H1 (cell line): ENCODE measurements at regions not wholly inside any gene's neighbourhood (a gene's known extent, or its start where the extent isn't known, plus 50 kb on each side); places are given as distances from the start of the nearest gene placed in this dataset.

Source experiments
- CTCF ChIA-PET: fragments of 300-600 bp; sonication (Branson Sonifier 250); formaldehyde crosslinking; loops from one replicate; lab custom pipeline; 2021; ENCODE audit not compliant: partially characterized antibody; lab: Charles Lee
- POLR2A ChIA-PET: fragments of 300-600 bp; sonication (Branson Sonifier 250); formaldehyde crosslinking; loops from one replicate; lab custom pipeline; 2021; ENCODE audit warnings: inconsistent platforms; ENCODE audit not compliant: partially characterized antibody; lab: Charles Lee
- DNase-seq, 2 experiments: peaks; one replicate each; pipeline versions ENCODE4 v3.0.0 to v3.0.0-alpha.2; 2010 to 2022; ENCODE audit warnings: low spot score in 2 of 2, low read depth in 1 of 2, mixed read lengths in 1 of 2
- FAIRE-seq: peaks from 2 replicates; lab custom pipeline; 2011; peaks lifted over from hg19 to GRCh38; lab: Jason Lieb, UNC
- H2AFZ ChIP-seq: 2 replicates; pipeline ENCODE4 v1.8.1; 2012; ENCODE audit warnings: low read length, inconsistent platforms
- H2AK5ac ChIP-seq: 2 replicates; pipeline ENCODE4 v1.6.1; 2013; ENCODE audit warnings: low read depth, low read length
- H2BK120ac ChIP-seq: replicated peaks from 2 replicates; pipeline ENCODE3; 2013; ENCODE audit warnings: low read depth, low read length, inconsistent platforms
- H2BK12ac ChIP-seq: 2 replicates; pipeline ENCODE4 v1.6.1; 2013; ENCODE audit warnings: low read depth, low read length
- H2BK15ac ChIP-seq: 2 replicates; pipeline ENCODE4 v1.6.1; 2013; ENCODE audit warnings: low read length
- H2BK20ac ChIP-seq: 2 replicates; pipeline ENCODE4 v1.6.1; 2013; ENCODE audit warnings: low read length
- H2BK5ac ChIP-seq: 2 replicates; pipeline ENCODE4 v1.6.1; 2013; ENCODE audit warnings: low read depth, low read length
- H3K14ac ChIP-seq: 2 replicates; pipeline ENCODE4 v1.6.1; 2013; ENCODE audit warnings: inconsistent platforms; ENCODE audit not compliant: insufficient read length
- H3K18ac ChIP-seq: 2 replicates; pipeline ENCODE4 v1.6.1; 2013; ENCODE audit warnings: low read length; ENCODE audit errors: extremely low read depth
- H3K23ac ChIP-seq: 2 replicates; pipeline ENCODE4 v1.6.1; 2013; ENCODE audit warnings: inconsistent platforms; ENCODE audit not compliant: insufficient read length
- H3K23me2 ChIP-seq: 2 replicates; pipeline ENCODE4 v1.6.1; 2013; ENCODE audit warnings: low read depth, low read length
- H3K27ac ChIP-seq: 2 replicates; pipeline ENCODE4 v1.6.1; 2011; ENCODE audit warnings: low read depth, low read length, inconsistent platforms
- H3K27me3 ChIP-seq, 4 experiments: replicated peaks in 1 of 4; 1 replicate in 1 of 4; 2 replicates in 3 of 4; pipeline versions ENCODE4 v1.6.1 to v1.8.1; 2011 to 2013; ENCODE audit warnings: low read length in 3 of 4, mild to moderate bottlenecking in 3 of 4, inconsistent platforms in 2 of 4, mixed read lengths in 2 of 4, moderate library complexity in 1 of 4; ENCODE audit not compliant: control insufficient read depth in 3 of 4, insufficient read depth in 3 of 4; ENCODE audit errors: extremely low read depth in 1 of 4
- H3K36me3 ChIP-seq, 4 experiments: 2 replicates each; pipeline versions ENCODE4 v1.6.1 to v1.8.1; 2011 to 2013; ENCODE audit warnings: mild to moderate bottlenecking in 4 of 4, low read length in 3 of 4, moderate library complexity in 2 of 4, control low read depth in 1 of 4, inconsistent platforms in 1 of 4; ENCODE audit not compliant: insufficient read depth in 4 of 4, control insufficient read depth in 2 of 4
- H3K4ac ChIP-seq: replicated peaks from 2 replicates; pipeline ENCODE3; 2013; ENCODE audit warnings: low read length, low read depth, mixed read lengths, inconsistent platforms; ENCODE audit not compliant: insufficient read length
- H3K4me1 ChIP-seq, 4 experiments: replicated peaks in 1 of 4; 1 replicate in 1 of 4; 2 replicates in 3 of 4; pipeline versions ENCODE4 v1.6.1 to v1.8.1; 2011 to 2013; ENCODE audit warnings: low read length in 3 of 4, inconsistent platforms in 2 of 4, mixed read lengths in 1 of 4; ENCODE audit not compliant: insufficient read depth in 4 of 4, control insufficient read depth in 3 of 4
- H3K4me2 ChIP-seq, 2 experiments: 2 replicates each; pipeline versions ENCODE4 v1.6.1 to v1.8.1; 2011 to 2013; ENCODE audit warnings: low read depth in 2 of 2, low read length in 2 of 2, control low read depth in 1 of 2, inconsistent platforms in 1 of 2, mild to moderate bottlenecking in 1 of 2; ENCODE audit not compliant: insufficient read depth in 1 of 2
- H3K4me3 ChIP-seq, 4 experiments: fragments of 200-600, 300-600 bp in 1 of 4; sonication (generic), shearing (Covaris generic), sonication (Bioruptor Twin) in 1 of 4; 2 replicates each; pipeline versions ENCODE4 v1.5.1 to v1.8.1; 2011 to 2016; ENCODE audit warnings: low read length in 4 of 4, low read depth in 3 of 4, control low read depth in 2 of 4, inconsistent platforms in 2 of 4, mild to moderate bottlenecking in 2 of 4, mixed read lengths in 1 of 4, moderate library complexity in 1 of 4; ENCODE audit not compliant: insufficient read depth in 2 of 4; ENCODE audit errors: extremely low read depth in 1 of 4
- H3K56ac ChIP-seq: replicated peaks from 2 replicates; pipeline ENCODE3; 2013; ENCODE audit warnings: low read depth, mild to moderate bottlenecking, mixed read lengths, low read length, inconsistent platforms; ENCODE audit not compliant: insufficient read length
- H3K79me1 ChIP-seq: 2 replicates; pipeline ENCODE4 v1.6.1; 2013; ENCODE audit warnings: low read depth, low read length, control low read depth
- H3K79me2 ChIP-seq, 2 experiments: 2 replicates each; pipeline versions ENCODE4 v1.6.1 to v1.8.1; 2012 to 2013; ENCODE audit warnings: low read length in 2 of 2, mild to moderate bottlenecking in 2 of 2, inconsistent platforms in 1 of 2; ENCODE audit not compliant: insufficient read depth in 2 of 2, control insufficient read depth in 1 of 2
- H3K9ac ChIP-seq, 4 experiments: replicated peaks in 1 of 4; 1 replicate in 1 of 4; 2 replicates in 3 of 4; pipeline versions ENCODE4 v1.6.1 to v1.8.1; 2011 to 2013; ENCODE audit warnings: low read depth in 3 of 4, low read length in 3 of 4, control low read depth in 2 of 4, mild to moderate bottlenecking in 2 of 4, moderate library complexity in 2 of 4, inconsistent platforms in 1 of 4; ENCODE audit errors: extremely low read depth in 1 of 4
- H3K9me3 ChIP-seq, 2 experiments: 2 replicates each; pipeline versions ENCODE4 v1.6.1 to v1.8.1; 2012 to 2013; ENCODE audit warnings: mild to moderate bottlenecking in 2 of 2, moderate library complexity in 2 of 2, control low read depth in 1 of 2, inconsistent platforms in 1 of 2, low read depth in 1 of 2, low read length in 1 of 2, mixed read lengths in 1 of 2; ENCODE audit not compliant: insufficient read depth in 2 of 2
- H4K20me1 ChIP-seq, 2 experiments: replicated peaks in 1 of 2; 2 replicates each; pipeline versions ENCODE3 to v1.8.1; 2011 to 2013; ENCODE audit warnings: inconsistent platforms in 2 of 2, low read length in 2 of 2, mild to moderate bottlenecking in 1 of 2; ENCODE audit not compliant: insufficient read depth in 2 of 2, control insufficient read depth in 1 of 2
- H4K5ac ChIP-seq: 2 replicates; pipeline ENCODE4 v1.6.1; 2013; ENCODE audit warnings: low read length, low read depth, mixed read lengths, inconsistent platforms; ENCODE audit not compliant: insufficient read length
- H4K8ac ChIP-seq: 2 replicates; pipeline ENCODE4 v1.8.0; 2013; ENCODE audit warnings: mild to moderate bottlenecking, moderate library complexity, low read length, inconsistent platforms; ENCODE audit not compliant: insufficient read depth; ENCODE audit errors: extremely low read depth
- H4K91ac ChIP-seq: replicated peaks from 2 replicates; pipeline ENCODE3; 2013; ENCODE audit warnings: low read length, mixed read lengths, inconsistent platforms; ENCODE audit not compliant: insufficient read length
- BACH1 ChIP-seq: IDR thresholded peaks from 2 replicates; pipeline ENCODE4 v1.6.1; 2012; ENCODE audit warnings: low read length, improper control_type of control experiment
- KDM1A ChIP-seq: fragments of 200-600, 300-600 bp; sonication (generic); IDR thresholded peaks from 2 replicates; pipeline ENCODE4 v1.7.1; 2016; ENCODE audit warnings: mild to moderate bottlenecking, low read length, borderline replicate concordance
- WGBS, 2 experiments: shearing (Covaris generic) in 1 of 2; methylation state at CpG; one replicate each; pipeline versions ENCODE4 v1.1.6 to v1.1.7; 2013 to 2015; ENCODE audit warnings: low lambda C conversion rate in 2 of 2, mixed read lengths in 2 of 2, inconsistent platforms in 1 of 2, low coverage in 1 of 2, missing lambda C conversion rate in 1 of 2; ENCODE audit not compliant: insufficient replicate concordance in 2 of 2, insufficient coverage in 1 of 2, insufficient read length in 1 of 2; ENCODE audit errors: extremely low coverage in 1 of 2, missing lambda C conversion rate in 1 of 2; 5-methylcytosine and 5-hydroxymethylcytosine counted together

GRCh38 chr13:50493683-50494082, 349.8 kb downstream of the DLEU7 start:
- Histone ChIP-seq H3K79me2 (no peaks in the 10 kb centered on the region), H3K79me1 (no peaks in the 10 kb centered on the region), H3K14ac (no peak overlapping the region), H4K5ac (no peak overlapping the region), H2AK5ac (no peak overlapping the region), H3K36me3 (no peaks in the 10 kb centered on the region), H3K4me2 (no peak overlapping the region), H2BK12ac (no peak overlapping the region), H4K20me1 (no peaks in the 10 kb centered on the region), H4K91ac (no peak overlapping the region), H3K9ac (no peak overlapping the region), H2AFZ (no peak overlapping the region), H2BK5ac (no peak overlapping the region), H2BK120ac (no peak overlapping the region), H3K56ac (no peak overlapping the region), H3K23ac (no peak overlapping the region), H2BK20ac (no peak overlapping the region), H3K9me3 (no peaks in the 10 kb centered on the region), H3K4me1 (no peaks in the 10 kb centered on the region), H4K8ac (no peak overlapping the region), H3K4ac (no peak overlapping the region), H3K27ac (no peak overlapping the region), H3K27me3 (no peaks in the 10 kb centered on the region), H3K4me3 (no peak overlapping the region), H3K23me2 (no peaks in the 10 kb centered on the region), H3K18ac (no peak overlapping the region), H2BK15ac (no peak overlapping the region)
- TF ChIP-seq KDM1A (no peak), BACH1 (no peak)
- CTCF ChIA-PET, result interaction anchor here (1.0 kb wide), 1 partner anchor 29 kb away, joined by 3 read pairs; no protein-coding TSS in a partner anchor
- POLR2A ChIA-PET, result interaction anchor here (1.2 kb wide), 1 partner anchor 35 kb away, joined by 3 read pairs; no protein-coding TSS in a partner anchor
- FAIRE-seq (no peak), DNase-seq (no peak)
- WGBS, 2 experiments, result 83% methylated on average over 3 of the region's 3 CpGs; no CpG with 5 or more reads in 1 of the 2 experiments
